NB4 (cell line): ENCODE measurements at regions not wholly inside any gene's neighbourhood (a gene's known extent, or its start where the extent isn't known, plus 50 kb on each side); places are given as distances from the start of the nearest gene placed in this dataset.

ENCODE experiments used
- DNase-seq: peaks from one replicate; pipeline ENCODE4 v3.0.0; 2010; ENCODE audit warnings: low read depth
- H3K4me3 ChIP-seq: one replicate; pipeline ENCODE4 v1.5.1; 2011; ENCODE audit warnings: mild to moderate bottlenecking, low read depth, low read length, moderate library complexity
- MYC ChIP-seq: IDR thresholded peaks from 2 replicates; pipeline ENCODE4 v1.6.1; 2011; ENCODE audit warnings: low read depth, low read length
- POLR2A ChIP-seq: IDR thresholded peaks from 2 replicates; pipeline ENCODE4 v1.6.1; 2011; ENCODE audit warnings: mild to moderate bottlenecking; ENCODE audit not compliant: insufficient read length; ENCODE audit errors: extremely low read depth
- TF ChIP-seq, protein P1 (sequence below): IDR thresholded peaks from 2 replicates; pipeline ENCODE4 v1.6.1; 2011; ENCODE audit warnings: low read depth, low read length
- TF ChIP-seq, protein P2 (sequence below): IDR thresholded peaks from one replicate; pipeline ENCODE4 v1.5.1; 2012; ENCODE audit warnings: low read depth, low read length

- no peak for DNase-seq
- TF ChIP-seq, protein P1, sequence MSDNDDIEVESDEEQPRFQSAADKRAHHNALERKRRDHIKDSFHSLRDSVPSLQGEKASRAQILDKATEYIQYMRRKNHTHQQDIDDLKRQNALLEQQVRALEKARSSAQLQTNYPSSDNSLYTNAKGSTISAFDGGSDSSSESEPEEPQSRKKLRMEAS, result no peak
- TF ChIP-seq, protein P2, sequence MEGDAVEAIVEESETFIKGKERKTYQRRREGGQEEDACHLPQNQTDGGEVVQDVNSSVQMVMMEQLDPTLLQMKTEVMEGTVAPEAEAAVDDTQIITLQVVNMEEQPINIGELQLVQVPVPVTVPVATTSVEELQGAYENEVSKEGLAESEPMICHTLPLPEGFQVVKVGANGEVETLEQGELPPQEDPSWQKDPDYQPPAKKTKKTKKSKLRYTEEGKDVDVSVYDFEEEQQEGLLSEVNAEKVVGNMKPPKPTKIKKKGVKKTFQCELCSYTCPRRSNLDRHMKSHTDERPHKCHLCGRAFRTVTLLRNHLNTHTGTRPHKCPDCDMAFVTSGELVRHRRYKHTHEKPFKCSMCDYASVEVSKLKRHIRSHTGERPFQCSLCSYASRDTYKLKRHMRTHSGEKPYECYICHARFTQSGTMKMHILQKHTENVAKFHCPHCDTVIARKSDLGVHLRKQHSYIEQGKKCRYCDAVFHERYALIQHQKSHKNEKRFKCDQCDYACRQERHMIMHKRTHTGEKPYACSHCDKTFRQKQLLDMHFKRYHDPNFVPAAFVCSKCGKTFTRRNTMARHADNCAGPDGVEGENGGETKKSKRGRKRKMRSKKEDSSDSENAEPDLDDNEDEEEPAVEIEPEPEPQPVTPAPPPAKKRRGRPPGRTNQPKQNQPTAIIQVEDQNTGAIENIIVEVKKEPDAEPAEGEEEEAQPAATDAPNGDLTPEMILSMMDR, result no peak
- TF ChIP-seq MYC, result no peak
- TF ChIP-seq POLR2A, result no peak
- no peak overlapping the region for H3K4me3 ChIP-seq
Observed at GRCh38 chr10:130404476-130405055, 268.4 kb downstream of the GLRX3 start.

DNA sequence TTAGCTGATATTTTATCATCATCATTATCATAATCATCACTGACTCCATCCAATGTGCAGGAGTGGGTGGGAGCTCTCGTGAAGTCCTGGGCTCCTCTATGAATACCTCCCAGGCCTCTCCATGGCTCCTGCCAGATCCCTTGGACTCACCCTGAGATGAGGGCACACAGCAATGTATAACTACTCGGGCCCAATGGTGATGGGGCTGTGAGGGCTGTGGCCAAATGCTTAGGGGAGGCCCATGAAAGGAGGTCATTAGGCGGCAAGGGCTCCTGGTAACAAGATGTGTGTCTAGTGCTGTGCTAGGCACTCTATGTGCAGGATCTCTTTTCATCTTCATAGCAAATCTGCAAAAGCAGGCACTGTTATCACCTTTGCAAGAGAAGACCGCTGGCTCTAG is 270.9 kb downstream of the GLRX3 start:
- DNase-seq, result no peak
- TF ChIP-seq, protein P2, result no peak
- no peak overlapping the region for H3K4me3 ChIP-seq

- no peak for DNase-seq
Observed at GRCh38 chr10:130409331-130409730, 273.1 kb downstream of the GLRX3 start.

GRCh38 chr10:130409931-130410330 is 273.7 kb downstream of the GLRX3 start:
- no peak overlapping the region for H3K4me3 ChIP-seq
- TF ChIP-seq MYC, result no peak
- no peak for TF ChIP-seq POLR2A
- TF ChIP-seq, protein P1, result no peak
- TF ChIP-seq, protein P2, result no peak
- DNase-seq, result no peak

More at GRCh38 chr10:130409331-130409730, 273.1 kb downstream of the GLRX3 start:
- no peak overlapping the region for H3K4me3 ChIP-seq
- TF ChIP-seq MYC, result no peak
- TF ChIP-seq, protein P1, result no peak
- TF ChIP-seq, protein P2, result no peak

GRCh38 chr10:130411496-130412085 is 275.4 kb downstream of the GLRX3 start:
- DNase-seq, result no peak
- no peak overlapping the region for H3K4me3 ChIP-seq
- TF ChIP-seq POLR2A (no peak), MYC (no peak)
- TF ChIP-seq, protein P2, result no peak
- TF ChIP-seq, protein P1, result no peak

- no peak for DNase-seq
- TF ChIP-seq MYC, result no peak
- TF ChIP-seq POLR2A, result no peak
- no peak overlapping the region for H3K4me3 ChIP-seq
Observed at GRCh38 chr10:130412317-130412716, 276.1 kb downstream of the GLRX3 start.
